B cell (primary cell): ENCODE measurements at regions not wholly inside any gene's neighbourhood (a gene's known extent, or its start where the extent isn't known, plus 50 kb on each side); places are given as distances from the start of the nearest gene placed in this dataset.

Experiments used
- EZH2 ChIP-seq: IDR thresholded peaks from 2 replicates; pipeline ENCODE4 v1.6.1; 2012; ENCODE audit warnings: borderline replicate concordance, low read depth, mild to moderate bottlenecking, moderate library complexity, low read length; ENCODE audit not compliant: insufficient read depth, poor library complexity, severe bottlenecking
- TF ChIP-seq, protein P1 (sequence below): fragments of 200-600 bp; IDR thresholded peaks from one replicate; pipeline ENCODE4 v1.8.0; 2022; ENCODE audit warnings: antibody characterized with exemption, mild to moderate bottlenecking

DNA sequence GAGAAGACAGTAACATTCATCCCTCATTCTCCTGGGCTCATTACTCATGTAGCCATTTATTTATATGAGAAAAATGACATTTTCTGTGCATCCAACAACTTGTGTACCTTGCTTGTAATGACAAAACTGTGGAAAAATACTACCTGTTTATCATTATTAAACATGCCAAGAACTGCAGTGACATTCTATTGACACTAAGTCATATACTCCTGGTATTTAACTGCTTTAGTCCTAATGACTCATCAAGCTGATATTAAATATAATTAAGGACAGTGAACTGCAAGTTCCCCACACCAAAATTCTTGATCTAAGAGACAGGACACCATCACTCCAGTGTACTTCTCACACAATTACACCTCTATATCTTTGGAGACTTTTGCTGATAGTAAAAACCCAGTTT lies 1328.7 kb upstream of the RAG2 start:
- TF ChIP-seq, protein P1, sequence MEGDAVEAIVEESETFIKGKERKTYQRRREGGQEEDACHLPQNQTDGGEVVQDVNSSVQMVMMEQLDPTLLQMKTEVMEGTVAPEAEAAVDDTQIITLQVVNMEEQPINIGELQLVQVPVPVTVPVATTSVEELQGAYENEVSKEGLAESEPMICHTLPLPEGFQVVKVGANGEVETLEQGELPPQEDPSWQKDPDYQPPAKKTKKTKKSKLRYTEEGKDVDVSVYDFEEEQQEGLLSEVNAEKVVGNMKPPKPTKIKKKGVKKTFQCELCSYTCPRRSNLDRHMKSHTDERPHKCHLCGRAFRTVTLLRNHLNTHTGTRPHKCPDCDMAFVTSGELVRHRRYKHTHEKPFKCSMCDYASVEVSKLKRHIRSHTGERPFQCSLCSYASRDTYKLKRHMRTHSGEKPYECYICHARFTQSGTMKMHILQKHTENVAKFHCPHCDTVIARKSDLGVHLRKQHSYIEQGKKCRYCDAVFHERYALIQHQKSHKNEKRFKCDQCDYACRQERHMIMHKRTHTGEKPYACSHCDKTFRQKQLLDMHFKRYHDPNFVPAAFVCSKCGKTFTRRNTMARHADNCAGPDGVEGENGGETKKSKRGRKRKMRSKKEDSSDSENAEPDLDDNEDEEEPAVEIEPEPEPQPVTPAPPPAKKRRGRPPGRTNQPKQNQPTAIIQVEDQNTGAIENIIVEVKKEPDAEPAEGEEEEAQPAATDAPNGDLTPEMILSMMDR, result no peak
- TF ChIP-seq EZH2, result no peak
